ENCODE measurements at regions not wholly inside any gene's neighbourhood (a gene's known extent, or its start where the extent isn't known, plus 50 kb on each side); places are given as distances from the start of the nearest gene placed in this dataset.

GRCh38 chr18:41849632-41850031, 105.4 kb upstream of the PIK3C3 start:
- peak overlapping the region; percentile 82 for H3K27ac Mint-ChIP-seq
- H3K4me3 Mint-ChIP-seq: no peak overlapping the region
- WGBS, 2 experiments (ENCODE audit: insufficient coverage in 1 of 2, insufficient read length in 1 of 2): 48 to 65% methylated on average over 2 of the region's 3 CpGs
- peak overlapping the region; percentile 41 for H3K4me3 ChIP-seq (ENCODE audit: low read length)
- no peaks in the 10 kb centered on the region for H3K27me3 ChIP-seq (ENCODE audit: control insufficient read depth, insufficient read depth, low read length, poor library complexity, severe bottlenecking)
- no peak overlapping the region for H3K27ac ChIP-seq (ENCODE audit: low read depth, low read length)
- no peaks in the 10 kb centered on the region for H3K9me3 Mint-ChIP-seq
- peaks cover 50% of the 10 kb centered on the region for H3K4me1 Mint-ChIP-seq
- H3K9me3 ChIP-seq (ENCODE audit: control insufficient read depth, low read length): no peaks in the 10 kb centered on the region
- peaks cover 9% of the 10 kb centered on the region for H3K4me1 ChIP-seq (ENCODE audit: control insufficient read depth, insufficient read depth, low read length)
- no peak overlapping the region for H3K9ac ChIP-seq (ENCODE audit: extremely low read depth, low read length, poor library complexity, severe bottlenecking)
- no peaks in the 10 kb centered on the region for H3K27me3 Mint-ChIP-seq (ENCODE audit: insufficient read depth)
- no peak for DNase-seq
- no peak for TF ChIP-seq CTCF (conservative IDR thresholded peaks at IDR 0.05)
- no peaks in the 10 kb centered on the region for H3K36me3 ChIP-seq (ENCODE audit: control insufficient read depth, insufficient read depth, low read length)
- no peaks in the 10 kb centered on the region for H3K36me3 Mint-ChIP-seq (ENCODE audit: low read depth)

- DNase-seq: no peak
- no peaks in the 10 kb centered on the region for H3K9me3 Mint-ChIP-seq
- no peaks in the 10 kb centered on the region for H3K27me3 ChIP-seq (ENCODE audit: control insufficient read depth, insufficient read depth, low read length, poor library complexity, severe bottlenecking)
- H3K27ac Mint-ChIP-seq: peak overlapping the region; percentile 32
- H3K4me1 Mint-ChIP-seq: peaks cover 52% of the 10 kb centered on the region
- TF ChIP-seq CTCF (conservative IDR thresholded peaks at IDR 0.05): no peak
- H3K4me3 Mint-ChIP-seq: no peak overlapping the region
- H3K27me3 Mint-ChIP-seq (ENCODE audit: insufficient read depth): no peaks in the 10 kb centered on the region
- H3K4me3 ChIP-seq (ENCODE audit: low read length): no peak overlapping the region
- H3K9ac ChIP-seq (ENCODE audit: extremely low read depth, low read length, poor library complexity, severe bottlenecking): no peak overlapping the region
- no peaks in the 10 kb centered on the region for H3K9me3 ChIP-seq (ENCODE audit: control insufficient read depth, low read length)
- 76 to 85% methylated on average over 4 of the region's 4 CpGs for WGBS, 2 experiments (ENCODE audit: insufficient coverage in 1 of 2, insufficient read length in 1 of 2)
- H3K36me3 ChIP-seq (ENCODE audit: control insufficient read depth, insufficient read depth, low read length): no peaks in the 10 kb centered on the region
- no peak overlapping the region for H3K27ac ChIP-seq (ENCODE audit: low read depth, low read length)
- H3K36me3 Mint-ChIP-seq (ENCODE audit: low read depth): no peaks in the 10 kb centered on the region
- peaks cover 9% of the 10 kb centered on the region for H3K4me1 ChIP-seq (ENCODE audit: control insufficient read depth, insufficient read depth, low read length)
These were observed 109.5 kb upstream of the PIK3C3 start for GRCh38 chr18:41845563-41845962.

GRCh38 chr18:41842886-41843285, 112.1 kb upstream of the PIK3C3 start:
- peaks cover 41% of the 10 kb centered on the region for H3K4me1 Mint-ChIP-seq
- TF ChIP-seq CTCF (conservative IDR thresholded peaks at IDR 0.05): no peak
- H3K27me3 ChIP-seq (ENCODE audit: control insufficient read depth, insufficient read depth, low read length, poor library complexity, severe bottlenecking): no peaks in the 10 kb centered on the region
- DNase-seq: no peak
- H3K36me3 Mint-ChIP-seq (ENCODE audit: low read depth): no peaks in the 10 kb centered on the region
- H3K4me3 ChIP-seq (ENCODE audit: low read length): no peak overlapping the region
- 92 to 96% methylated on average over 3 of the region's 3 CpGs for WGBS, 2 experiments (ENCODE audit: insufficient coverage in 1 of 2, insufficient read length in 1 of 2)
- H3K4me3 Mint-ChIP-seq: no peak overlapping the region
- H3K27me3 Mint-ChIP-seq (ENCODE audit: insufficient read depth): no peaks in the 10 kb centered on the region
- H3K9ac ChIP-seq (ENCODE audit: extremely low read depth, low read length, poor library complexity, severe bottlenecking): no peak overlapping the region
- H3K27ac Mint-ChIP-seq: no peak overlapping the region
- no peaks in the 10 kb centered on the region for H3K36me3 ChIP-seq (ENCODE audit: control insufficient read depth, insufficient read depth, low read length)
- H3K27ac ChIP-seq (ENCODE audit: low read depth, low read length): no peak overlapping the region
- H3K9me3 ChIP-seq (ENCODE audit: control insufficient read depth, low read length): no peaks in the 10 kb centered on the region
- H3K4me1 ChIP-seq (ENCODE audit: control insufficient read depth, insufficient read depth, low read length): no peaks in the 10 kb centered on the region
- no peaks in the 10 kb centered on the region for H3K9me3 Mint-ChIP-seq

Data from endodermal cell (in vitro differentiated cells).